NCI-H526 (cell line): ENCODE measurements at regions not wholly inside any gene's neighbourhood (a gene's known extent, or its start where the extent isn't known, plus 50 kb on each side); places are given as distances from the start of the nearest gene placed in this dataset.

ENCODE experiments used
- DNase-seq, 2 experiments: peaks; one replicate each; lab custom pipeline; 2025; lab: John Stamatoyannopoulos, UW

DNA sequence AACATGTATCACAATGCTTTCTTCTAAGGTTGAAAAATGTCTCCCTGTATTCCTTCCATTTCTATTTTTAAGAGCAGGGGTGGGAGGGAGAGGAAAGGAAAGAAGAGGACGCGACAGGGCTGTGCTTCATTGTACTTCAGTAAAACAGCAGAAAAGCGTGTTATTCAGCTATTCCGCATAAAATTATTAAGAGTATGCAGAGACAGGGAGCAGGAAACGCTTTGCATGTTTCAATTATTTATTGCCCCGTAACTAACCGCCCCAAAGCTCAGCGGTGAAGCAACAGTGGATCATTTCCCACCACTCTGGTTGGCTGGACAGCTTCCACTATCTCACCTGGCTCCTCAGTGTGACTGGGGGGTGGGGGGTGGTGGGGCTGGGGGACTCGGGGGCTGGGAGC is 188.9 kb downstream of the TTLL2 start:
- peak in 1 of 2 experiments; percentile 51 for DNase-seq

- no peak for DNase-seq
These were observed 189.6 kb downstream of the TTLL2 start for GRCh38 chr6:167514524-167514923.

- DNase-seq, result no peak
These were observed 191.1 kb downstream of the TTLL2 start for GRCh38 chr6:167515873-167516507.

DNA sequence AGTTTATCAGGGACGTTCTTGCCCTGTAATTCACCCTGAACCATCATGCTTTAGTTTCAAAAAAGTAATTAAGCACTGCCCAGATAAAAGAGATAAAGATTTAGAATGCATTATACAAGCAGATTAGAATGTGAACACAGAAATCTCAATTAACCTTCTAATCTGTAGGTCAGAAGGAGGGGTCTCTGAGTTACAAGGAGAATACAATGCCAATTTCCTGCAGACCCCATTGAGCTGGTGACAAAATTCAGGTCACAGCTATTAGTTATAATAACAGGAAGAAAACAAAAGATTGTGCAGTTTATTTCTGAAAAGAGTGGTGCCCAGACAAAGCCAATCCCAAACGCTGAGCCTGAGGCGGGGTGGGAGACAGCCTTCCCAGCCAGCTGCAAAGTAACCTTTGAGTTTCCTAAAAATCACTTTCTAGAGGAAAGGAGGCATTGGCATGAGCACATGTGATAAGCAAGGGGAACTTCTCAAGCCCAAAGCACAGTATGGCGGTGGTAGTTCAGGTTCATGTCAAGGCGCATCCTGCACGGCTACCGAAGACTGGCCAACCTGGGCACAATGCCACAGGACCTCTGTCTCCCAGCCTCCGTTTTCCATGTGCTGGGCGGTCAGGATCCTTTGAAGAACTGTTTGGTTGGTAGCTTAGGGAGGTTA is 192.5 kb downstream of the TTLL2 start:
- DNase-seq, result no peak

DNA sequence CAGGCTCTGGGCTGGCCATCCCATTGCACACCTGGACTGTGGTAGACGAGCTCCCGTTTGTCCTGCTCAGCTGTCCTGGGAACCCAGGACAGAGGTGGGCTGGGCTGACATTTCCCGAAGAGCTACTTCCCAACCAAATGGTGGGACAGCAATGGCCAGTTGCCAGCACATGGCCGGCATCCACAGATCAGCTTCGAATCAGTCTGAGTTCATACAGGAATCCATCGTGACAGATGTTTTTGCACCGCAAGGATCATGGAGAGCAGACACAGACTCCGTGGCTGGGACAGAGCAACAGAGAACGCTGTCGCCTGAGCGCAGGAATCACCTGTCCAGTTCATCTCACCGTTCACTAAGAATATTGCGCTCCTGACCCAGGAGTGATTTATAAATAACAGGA is 198.5 kb downstream of the TTLL2 start:
- no peak for DNase-seq

GRCh38 chr6:167524261-167525111 is 199.6 kb downstream of the TTLL2 start:
- no peak for DNase-seq

DNA sequence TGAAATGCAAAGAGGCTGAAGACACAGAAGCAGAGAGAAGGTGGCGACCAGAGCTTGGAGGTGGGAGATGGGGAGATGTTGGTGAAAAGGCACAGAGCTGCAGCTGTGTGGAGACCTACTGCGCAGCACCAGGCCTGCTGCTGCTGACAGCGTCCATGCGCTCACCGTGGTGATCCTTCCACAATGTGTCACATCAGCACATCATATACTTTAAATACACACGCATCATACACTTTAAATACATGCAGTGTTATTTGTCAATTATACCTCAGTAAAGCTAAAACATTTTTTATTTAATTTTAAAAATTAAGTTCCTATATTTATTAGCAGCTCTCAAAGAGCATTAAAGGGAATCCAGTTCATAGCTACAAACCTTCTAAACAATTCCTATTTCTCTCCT is 200.9 kb downstream of the TTLL2 start:
- DNase-seq, result no peak

DNA sequence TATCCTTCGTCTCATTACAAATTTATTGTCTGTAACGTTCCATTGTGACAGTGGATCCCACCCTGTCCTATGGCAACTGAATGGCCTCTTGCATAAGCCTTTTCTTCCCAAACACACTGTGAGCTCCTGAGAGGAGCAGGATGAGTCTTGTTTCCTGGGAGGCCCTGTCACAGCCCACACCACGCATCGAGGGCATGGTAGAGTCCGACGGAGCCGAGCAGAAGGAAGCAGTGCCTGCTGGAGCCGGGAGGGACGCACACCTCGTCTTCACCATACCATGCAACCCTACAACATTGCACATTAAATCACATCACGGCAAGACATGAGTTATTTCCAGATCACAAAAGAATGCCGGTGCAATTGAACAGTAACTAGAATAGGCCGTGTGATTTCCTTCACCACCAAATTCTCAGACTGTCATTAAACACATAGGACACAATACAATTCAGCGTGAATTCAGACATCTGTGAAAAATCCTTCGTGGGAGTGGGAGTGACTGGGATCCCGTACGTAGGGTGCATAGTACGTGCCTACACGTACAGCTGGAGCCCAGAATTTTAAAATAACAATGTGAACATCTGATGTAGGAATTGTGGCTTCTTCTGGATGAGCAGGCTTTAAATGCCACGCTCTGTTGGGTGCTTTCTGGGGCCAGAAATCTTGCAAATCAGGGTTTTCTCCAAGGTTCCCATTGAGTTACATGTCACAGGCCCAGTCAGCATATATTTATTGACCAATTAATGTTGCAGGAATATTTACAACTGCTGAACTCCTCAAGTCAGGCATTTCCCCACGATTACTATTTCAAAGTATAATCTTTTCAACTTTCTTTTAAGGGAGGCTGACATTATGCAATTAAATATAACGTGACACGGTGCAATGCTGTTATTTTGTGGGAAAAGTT is 201.8 kb downstream of the TTLL2 start:
- no peak for DNase-seq

DNA sequence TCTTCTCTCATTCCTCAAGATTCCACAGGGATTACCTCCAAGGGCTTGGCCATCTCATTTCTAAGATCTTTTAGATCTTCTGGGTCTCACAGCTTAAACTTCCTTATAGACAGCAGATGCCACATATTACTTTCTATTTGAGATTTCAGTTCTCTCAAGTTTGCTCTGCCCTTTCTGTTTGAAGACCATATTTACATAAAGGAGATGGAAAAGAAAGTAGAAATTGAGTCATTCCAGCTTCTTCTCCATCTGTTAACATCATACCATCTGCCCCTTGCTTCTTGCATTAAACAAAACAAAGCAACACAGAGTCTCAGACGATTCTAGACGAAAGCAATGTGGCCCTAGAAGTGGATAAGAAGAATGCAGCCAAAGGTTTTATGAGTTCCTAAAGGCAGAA is 203.4 kb downstream of the TTLL2 start:
- DNase-seq, result no peak

- DNase-seq, result no peak
These were observed 204.1 kb downstream of the TTLL2 start for GRCh38 chr6:167528976-167529375.

DNA sequence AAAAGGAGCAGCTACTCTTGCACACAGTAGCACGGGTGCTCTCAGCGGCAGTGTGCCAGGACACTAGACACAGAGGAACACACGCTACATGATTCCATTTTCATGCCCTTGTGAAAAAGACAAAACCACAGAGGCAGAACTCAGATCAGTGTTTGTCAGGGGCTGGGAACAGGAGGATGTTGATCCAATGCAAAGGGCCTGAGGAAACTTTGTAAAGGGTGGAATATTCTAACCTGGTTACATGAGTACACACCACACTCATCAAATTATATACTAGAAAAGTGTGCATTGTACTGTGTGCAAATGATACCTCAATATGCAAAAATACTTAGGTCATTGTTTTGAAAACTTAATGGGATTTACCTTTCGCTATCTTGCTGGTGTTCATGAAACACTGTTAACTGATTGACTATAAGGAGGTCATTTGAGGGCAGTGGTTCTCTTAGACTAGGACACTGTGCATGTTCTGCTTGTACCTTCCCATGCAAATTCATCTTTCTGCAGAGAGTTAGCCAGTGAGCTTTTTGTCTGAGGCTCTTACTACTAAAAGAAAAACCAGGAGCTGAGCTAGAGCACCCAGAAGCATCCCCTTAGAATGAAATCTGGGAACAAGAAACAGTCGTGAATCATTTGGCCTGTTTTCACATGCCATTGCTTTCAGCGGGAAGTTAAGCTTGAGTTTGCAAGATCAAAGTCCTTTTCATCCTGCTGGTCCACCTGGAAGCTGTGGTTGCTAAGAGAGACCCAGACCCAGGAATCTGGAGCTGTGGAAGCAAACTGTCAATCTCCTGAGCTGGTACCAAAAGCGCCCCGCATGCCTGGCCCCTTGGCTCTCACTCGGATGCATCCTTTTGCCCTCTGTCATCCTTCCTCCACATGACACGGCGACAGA is 204.8 kb downstream of the TTLL2 start:
- DNase-seq, result peak; percentile 63 to 71

- DNase-seq, result peak in 1 of 2 experiments; percentile 41
These were observed 206.1 kb downstream of the TTLL2 start for GRCh38 chr6:167530951-167531350.

DNA sequence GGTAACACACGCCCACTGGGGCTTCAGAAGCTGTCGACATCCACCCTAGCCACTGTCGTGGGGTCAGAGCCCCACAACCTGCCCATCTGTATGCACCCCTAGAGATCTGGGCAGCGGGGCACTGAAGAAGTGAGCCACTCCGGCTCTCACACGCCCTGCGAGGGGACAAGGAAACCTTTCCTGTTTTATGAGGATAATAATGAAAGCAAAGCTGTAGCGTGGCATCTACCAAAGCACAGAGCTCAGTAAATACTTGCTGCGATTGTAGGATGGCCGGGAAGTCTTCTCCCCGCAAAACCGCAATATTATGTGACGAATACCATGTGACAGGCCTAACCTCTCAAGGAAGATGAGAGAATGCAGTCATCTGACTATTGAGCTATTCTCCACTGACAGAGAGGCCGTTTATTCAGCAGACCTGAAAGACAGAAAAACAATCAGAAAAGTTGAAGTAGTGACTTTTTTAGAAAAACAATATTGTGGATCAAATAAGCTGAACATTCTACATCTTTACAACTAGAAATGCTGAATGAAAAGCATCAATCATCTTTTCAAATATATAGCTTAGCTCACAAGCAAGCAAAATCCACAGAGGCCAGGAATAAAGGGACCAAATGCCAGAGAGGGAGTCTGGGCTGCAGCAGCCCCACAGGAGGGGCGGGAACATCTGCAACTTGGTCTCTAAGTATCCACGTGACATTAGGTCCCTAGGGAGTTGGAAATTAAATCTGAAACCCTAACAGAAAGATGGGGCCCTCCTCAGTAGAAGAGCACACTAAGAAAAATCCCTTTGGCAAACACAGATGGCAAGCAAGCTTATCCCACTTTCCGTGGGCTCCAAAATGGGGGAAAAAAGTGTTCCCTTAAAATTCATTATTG is 207.8 kb downstream of the TTLL2 start:
- DNase-seq, result peak; percentile 25 to 73

GRCh38 chr6:167533851-167534250 is 209.0 kb downstream of the TTLL2 start:
- DNase-seq, result peak; percentile 28 to 65

DNA sequence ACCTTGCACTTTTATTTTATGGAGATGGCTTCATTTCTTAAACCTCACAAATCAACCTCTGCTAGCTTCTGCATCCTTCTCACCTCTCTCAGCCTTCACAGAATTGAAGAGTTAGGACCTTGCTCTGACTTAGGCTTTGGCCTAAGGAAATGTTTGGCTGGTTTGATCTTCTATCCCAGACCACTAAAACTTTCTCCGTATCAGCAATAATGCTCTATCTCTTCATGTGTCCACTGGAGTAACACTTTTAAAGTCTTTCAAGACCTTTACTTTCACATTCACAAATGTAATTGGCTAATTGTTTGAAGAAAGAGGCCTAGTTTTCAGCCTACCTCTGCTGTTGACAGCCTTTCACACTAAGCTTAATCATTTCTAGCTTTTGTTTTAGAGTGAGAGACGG is 212.9 kb downstream of the TTLL2 start:
- DNase-seq, result no peak

GRCh38 chr6:167538746-167539145 is 213.9 kb downstream of the TTLL2 start:
- peak; percentile 34 to 64 for DNase-seq

- no peak for DNase-seq
These were observed 215.9 kb downstream of the TTLL2 start for GRCh38 chr6:167540796-167541195.

DNA sequence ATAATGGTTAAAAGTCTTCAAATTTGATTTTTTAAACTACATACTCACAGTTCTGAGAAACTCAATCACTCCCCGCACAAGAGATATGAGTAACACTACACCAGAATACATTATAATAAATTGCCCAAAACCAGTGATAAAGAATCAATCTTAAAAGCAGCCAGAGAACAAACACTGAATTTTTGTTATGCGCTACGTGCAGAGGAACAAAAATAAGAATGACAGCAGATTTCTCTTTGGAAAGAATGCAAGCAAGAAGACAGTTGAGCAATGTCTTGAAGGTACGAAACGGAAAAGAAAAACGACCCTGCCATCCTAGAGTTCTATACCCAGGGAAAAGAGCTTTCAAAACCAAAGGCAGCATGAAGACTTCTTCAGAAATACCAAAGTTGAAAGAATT is 216.7 kb downstream of the TTLL2 start:
- no peak for DNase-seq

DNA sequence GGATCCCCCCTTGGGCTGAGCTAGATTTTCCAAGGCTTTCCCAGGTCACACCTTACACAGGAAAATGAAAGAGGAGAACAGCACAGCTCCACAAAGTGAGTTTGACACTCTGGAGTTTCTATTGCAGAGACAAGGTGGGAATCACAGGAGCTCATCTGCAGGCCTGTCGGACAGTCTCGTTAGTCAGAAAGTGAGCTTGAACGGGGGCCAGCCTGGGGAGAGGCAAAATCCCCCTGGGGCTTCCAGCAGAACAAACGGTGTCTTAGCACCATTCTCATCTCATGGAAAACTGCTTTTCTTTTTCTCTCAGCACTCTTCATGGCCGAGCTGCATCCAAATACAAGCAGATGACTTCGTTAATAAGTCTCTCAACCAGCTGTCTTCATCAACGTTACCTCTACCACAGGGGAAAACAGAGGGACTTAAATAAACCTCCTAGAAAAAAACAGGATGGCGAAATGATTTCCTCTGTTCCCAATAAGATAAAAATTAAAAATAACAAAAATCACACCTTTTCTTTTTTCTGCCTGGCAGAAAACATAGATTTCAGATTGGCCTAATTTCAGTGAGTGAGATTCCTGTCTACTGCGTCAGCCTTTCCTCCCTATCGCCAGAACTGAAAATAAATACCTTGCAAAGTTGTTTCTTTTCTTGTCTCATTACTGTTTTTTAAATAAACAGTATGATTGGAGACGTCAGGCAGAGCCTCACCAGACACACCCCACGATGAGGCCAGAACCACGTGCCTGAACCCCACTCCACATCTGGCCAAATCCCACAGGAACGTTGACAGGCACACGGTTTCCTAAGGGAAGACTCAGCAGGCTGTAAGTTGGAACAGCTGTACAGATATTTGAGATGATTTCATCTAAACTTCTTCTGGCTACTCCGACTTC is 219.0 kb downstream of the TTLL2 start:
- DNase-seq, result no peak
